Urothelium cell line (cell line): ENCODE measurements at regions not wholly inside any gene's neighbourhood (a gene's known extent, or its start where the extent isn't known, plus 50 kb on each side); places are given as distances from the start of the nearest gene placed in this dataset.

Source experiments
- DNase-seq: peaks from one replicate; pipeline ENCODE4 v3.0.0; 2011; ENCODE audit warnings: low spot score, mixed read lengths
- FAIRE-seq: peaks from 2 replicates; lab custom pipeline; 2011; peaks lifted over from hg19 to GRCh38; lab: Jason Lieb, UNC

GRCh38 chr4:123455360-123455759, 58.8 kb downstream of the SPRY1 start:
- FAIRE-seq: no peak

GRCh38 chr4:123462007-123462406, 65.4 kb downstream of the SPRY1 start:
- no peak for DNase-seq
- FAIRE-seq: no peak

More at GRCh38 chr4:123455360-123455759, 58.8 kb downstream of the SPRY1 start:
- no peak for DNase-seq

- DNase-seq (no peak), FAIRE-seq (no peak)
Measured at GRCh38 chr4:123463869-123464268, 67.3 kb downstream of the SPRY1 start.

GRCh38 chr4:123465416-123465815, 68.8 kb downstream of the SPRY1 start:
- no peak for DNase-seq
- no peak for FAIRE-seq

- no peak for DNase-seq
- no peak for FAIRE-seq
Measured at GRCh38 chr4:123466080-123466785, 69.6 kb downstream of the SPRY1 start.

GRCh38 chr4:123468479-123469031, 72.0 kb downstream of the SPRY1 start:
- no peak for FAIRE-seq
- DNase-seq: no peak

GRCh38 chr4:123469245-123469644, 72.7 kb downstream of the SPRY1 start:
- FAIRE-seq: no peak
- DNase-seq: no peak

GRCh38 chr4:123469696-123470095, 73.1 kb downstream of the SPRY1 start:
- no peak for DNase-seq
- no peak for FAIRE-seq

GRCh38 chr4:123470640-123471039, 74.0 kb downstream of the SPRY1 start:
- DNase-seq: no peak
- no peak for FAIRE-seq

- DNase-seq: no peak
- no peak for FAIRE-seq
Measured at GRCh38 chr4:123471655-123472369, 75.2 kb downstream of the SPRY1 start.

GRCh38 chr4:123474817-123475216, 78.2 kb downstream of the SPRY1 start:
- DNase-seq (no peak), FAIRE-seq (no peak)

GRCh38 chr4:123476089-123476488, 79.5 kb downstream of the SPRY1 start:
- FAIRE-seq (no peak), DNase-seq (no peak)

GRCh38 chr4:123477711-123478209, 81.2 kb downstream of the SPRY1 start:
- no peak for FAIRE-seq
- DNase-seq: peak; percentile 13

GRCh38 chr4:123478859-123479345, 82.3 kb downstream of the SPRY1 start:
- FAIRE-seq (peak; percentile 91), DNase-seq (peak; percentile 78)

GRCh38 chr4:123479944-123480343, 83.3 kb downstream of the SPRY1 start:
- FAIRE-seq (no peak), DNase-seq (no peak)

GRCh38 chr4:123480706-123481418, 84.3 kb downstream of the SPRY1 start:
- FAIRE-seq (no peak), DNase-seq (peak; percentile 57)

GRCh38 chr4:123481717-123482116, 85.1 kb downstream of the SPRY1 start:
- FAIRE-seq: no peak
- no peak for DNase-seq

GRCh38 chr4:123484291-123484926, 87.8 kb downstream of the SPRY1 start:
- FAIRE-seq (no peak), DNase-seq (no peak)

- no peak for FAIRE-seq
- DNase-seq: no peak
Measured at GRCh38 chr4:123485601-123486000, 89.0 kb downstream of the SPRY1 start.

GRCh38 chr4:123488916-123489315, 92.3 kb downstream of the SPRY1 start:
- DNase-seq (peak; percentile 73), FAIRE-seq (no peak)

GRCh38 chr4:123495530-123495929, 98.9 kb downstream of the SPRY1 start:
- no peak for FAIRE-seq
- no peak for DNase-seq
